H54 (cell line): ENCODE measurements at regions not wholly inside any gene's neighbourhood (a gene's known extent, or its start where the extent isn't known, plus 50 kb on each side); places are given as distances from the start of the nearest gene placed in this dataset.

Experiments
- DNase-seq: peaks from one replicate; pipeline ENCODE4 v3.0.0; 2011; ENCODE audit warnings: low spot score, mixed read lengths; ENCODE audit not compliant: insufficient read length
- FAIRE-seq: peaks from 3 replicates; lab custom pipeline; 2011; peaks lifted over from hg19 to GRCh38; lab: Jason Lieb, UNC
- POLR2A ChIP-seq: IDR thresholded peaks from 2 replicates; pipeline ENCODE4 v1.6.1; 2011; ENCODE audit warnings: low read depth, mild to moderate bottlenecking, low read length

GRCh38 chr5:93206203-93206602 lies 374.8 kb downstream of the NR2F1-AS1 start:
- TF ChIP-seq POLR2A: no peak
- no peak for DNase-seq
- FAIRE-seq: no peak

DNA sequence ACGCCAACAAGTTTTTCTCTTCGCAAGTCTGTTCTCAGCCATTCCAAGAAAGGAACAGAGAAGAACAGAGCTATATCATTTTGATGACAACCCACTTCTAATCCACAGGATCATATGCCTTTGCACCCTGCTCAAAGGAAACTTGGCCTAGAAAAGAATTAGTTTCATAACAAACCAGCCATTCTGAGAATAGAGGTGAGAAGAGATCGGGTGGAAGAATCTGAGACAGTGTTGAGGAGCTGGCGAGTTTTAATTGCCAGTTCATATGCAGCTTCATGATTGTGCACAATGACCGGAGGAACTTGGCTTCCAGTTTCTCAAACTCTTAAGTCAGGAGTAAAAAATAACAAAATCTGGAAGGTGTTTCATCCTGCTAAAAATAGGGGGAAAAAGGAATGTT lies 380.0 kb downstream of the NR2F1-AS1 start:
- TF ChIP-seq POLR2A: no peak
- FAIRE-seq (no peak), DNase-seq (no peak)

DNA sequence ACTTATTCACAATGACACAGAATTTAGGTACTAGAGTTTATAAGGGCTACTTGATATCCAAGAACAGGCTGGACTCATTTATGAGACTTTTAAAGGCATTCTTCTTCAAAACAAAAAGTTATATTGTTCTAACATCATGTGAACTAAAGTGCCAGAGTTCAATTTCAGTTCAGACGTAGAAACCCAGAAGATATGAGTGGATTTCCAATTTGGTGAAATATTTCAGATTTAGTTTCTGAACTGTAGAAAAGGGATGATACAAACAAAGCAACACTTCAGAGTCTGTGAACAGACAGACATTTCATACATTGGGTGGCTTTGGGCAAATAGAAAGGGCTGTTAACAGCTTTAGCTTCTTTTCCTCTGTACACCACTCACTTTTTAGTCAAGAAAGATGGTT lies 384.0 kb downstream of the NR2F1-AS1 start:
- DNase-seq: no peak
- FAIRE-seq: no peak
- no peak for TF ChIP-seq POLR2A

DNA sequence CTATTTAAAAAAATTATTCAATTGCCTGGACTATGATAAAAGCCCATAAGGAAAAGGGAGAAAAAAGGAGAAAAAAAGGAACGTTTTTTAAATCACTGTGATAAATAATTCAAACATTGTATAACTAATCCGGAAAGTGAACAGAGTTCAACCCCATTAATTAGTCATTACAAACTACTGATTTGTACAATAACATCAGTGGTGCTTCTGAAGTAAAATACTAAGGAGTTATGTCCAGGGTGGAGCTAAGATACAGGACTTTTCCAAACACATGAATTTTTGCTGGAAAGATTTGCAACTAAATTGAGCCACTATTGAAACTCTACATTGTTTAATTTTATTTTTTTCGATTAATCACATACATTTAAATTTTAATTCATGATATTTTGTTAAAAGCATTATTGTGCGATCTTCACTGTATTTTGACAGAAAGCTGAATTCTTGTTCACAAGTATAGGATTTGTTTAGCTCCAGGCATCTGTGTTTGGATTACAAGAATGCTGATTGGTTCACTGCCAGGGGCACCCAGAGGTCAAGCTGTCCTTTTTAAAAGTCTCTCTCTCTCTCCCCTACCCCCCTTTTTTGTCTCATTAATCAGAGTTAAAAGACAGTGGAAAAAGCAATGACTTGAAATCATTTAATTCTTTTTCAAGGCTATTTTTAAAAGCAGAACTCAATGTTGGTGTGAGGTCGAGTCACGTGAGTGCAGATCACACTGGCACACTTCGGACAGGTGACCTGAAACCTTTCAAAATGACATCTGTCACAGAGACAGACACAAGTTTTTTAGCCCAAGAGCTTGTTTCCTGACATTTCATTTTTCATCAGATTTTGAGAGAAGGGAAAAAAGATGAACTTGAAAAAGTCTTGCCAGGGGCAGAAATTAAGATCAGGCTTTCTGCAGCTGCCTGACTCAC lies 387.3 kb downstream of the NR2F1-AS1 start:
- no peak for DNase-seq
- no peak for TF ChIP-seq POLR2A
- FAIRE-seq: peak; percentile 85

DNA sequence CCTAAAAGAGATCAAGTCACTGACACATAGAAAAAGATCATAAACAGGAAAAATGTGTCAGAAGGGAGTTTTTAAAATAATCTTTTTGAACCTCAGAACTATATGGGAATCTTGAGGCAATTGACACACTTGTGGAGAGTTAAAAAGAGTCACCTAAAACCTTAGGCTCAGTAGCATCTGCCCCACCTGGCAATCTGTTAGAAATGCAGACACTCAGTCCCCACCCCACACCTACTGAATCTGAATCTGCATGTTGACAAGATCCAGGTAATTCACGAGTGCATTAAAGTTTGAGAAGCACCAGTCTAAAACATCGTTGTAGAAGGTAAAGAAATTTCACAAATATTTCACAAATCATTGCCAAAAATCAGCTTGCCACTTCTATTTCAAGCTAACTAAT lies 388.3 kb downstream of the NR2F1-AS1 start:
- no peak for FAIRE-seq
- TF ChIP-seq POLR2A: no peak
- no peak for DNase-seq

DNA sequence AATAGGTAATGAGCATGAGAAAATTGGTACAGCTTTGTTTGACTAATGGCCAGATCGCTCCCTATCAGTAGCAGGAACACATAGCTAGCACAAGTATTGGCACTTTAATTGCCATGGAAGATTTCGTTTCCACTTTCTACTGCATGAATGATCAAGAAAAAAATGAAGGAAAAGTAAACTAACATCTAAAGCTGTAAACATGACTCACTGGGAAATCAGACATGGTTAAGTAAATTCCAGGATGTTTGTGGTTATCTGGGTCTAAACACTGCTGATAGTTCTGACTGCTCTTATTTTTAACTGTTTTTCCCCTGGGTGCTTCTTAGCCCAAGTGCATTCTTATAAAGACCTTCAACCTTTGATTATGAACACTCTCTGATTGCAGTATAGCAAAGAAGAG lies 388.9 kb downstream of the NR2F1-AS1 start:
- peak; percentile 98 for FAIRE-seq
- peak; percentile 16 for DNase-seq
- no peak for TF ChIP-seq POLR2A

- FAIRE-seq: no peak
- no peak for TF ChIP-seq POLR2A
- no peak for DNase-seq
Measured at GRCh38 chr5:93191035-93191817, 389.8 kb downstream of the NR2F1-AS1 start.

GRCh38 chr5:93189707-93190120 lies 391.3 kb downstream of the NR2F1-AS1 start:
- peak; percentile 22 for DNase-seq
- peak; percentile 98 for FAIRE-seq
- no peak for TF ChIP-seq POLR2A

DNA sequence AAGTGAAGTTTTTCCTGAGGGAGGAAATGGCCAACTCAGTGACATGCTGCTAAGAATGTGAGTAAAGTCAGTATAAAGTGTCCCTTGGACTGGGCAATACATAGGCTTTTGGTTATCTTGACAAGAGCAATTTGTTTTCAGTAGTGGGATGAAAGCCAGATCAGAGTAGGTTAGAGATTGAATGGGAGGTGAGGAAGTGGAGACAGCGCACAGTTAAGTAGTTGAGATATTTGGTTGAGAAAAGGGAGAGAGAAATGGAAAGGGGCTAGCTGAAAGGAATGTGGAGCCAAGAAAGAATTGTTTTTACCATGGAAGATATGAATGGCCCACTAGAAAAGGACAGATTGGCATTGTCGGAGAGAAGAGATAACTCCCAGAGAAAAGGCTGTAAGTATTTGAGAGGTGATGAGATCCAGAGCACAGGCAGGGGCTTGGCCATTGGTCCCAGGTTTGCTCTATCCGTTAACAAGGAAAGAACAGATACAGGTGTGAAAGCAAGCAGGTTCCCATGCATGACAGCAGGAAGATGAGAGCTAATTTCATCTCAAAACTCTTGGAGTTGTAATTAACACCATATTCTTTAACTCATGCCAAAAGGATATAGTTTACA lies 392.0 kb downstream of the NR2F1-AS1 start:
- DNase-seq (no peak), FAIRE-seq (no peak)
- TF ChIP-seq POLR2A: no peak

- peak; percentile 96 for FAIRE-seq
- TF ChIP-seq POLR2A: no peak
Measured at GRCh38 chr5:93186076-93186682, 394.8 kb downstream of the NR2F1-AS1 start.

GRCh38 chr5:93184041-93184440 lies 397.0 kb downstream of the NR2F1-AS1 start:
- TF ChIP-seq POLR2A: no peak
- no peak for DNase-seq
- FAIRE-seq: no peak

More at GRCh38 chr5:93186076-93186682, 394.8 kb downstream of the NR2F1-AS1 start:
- DNase-seq: no peak

DNA sequence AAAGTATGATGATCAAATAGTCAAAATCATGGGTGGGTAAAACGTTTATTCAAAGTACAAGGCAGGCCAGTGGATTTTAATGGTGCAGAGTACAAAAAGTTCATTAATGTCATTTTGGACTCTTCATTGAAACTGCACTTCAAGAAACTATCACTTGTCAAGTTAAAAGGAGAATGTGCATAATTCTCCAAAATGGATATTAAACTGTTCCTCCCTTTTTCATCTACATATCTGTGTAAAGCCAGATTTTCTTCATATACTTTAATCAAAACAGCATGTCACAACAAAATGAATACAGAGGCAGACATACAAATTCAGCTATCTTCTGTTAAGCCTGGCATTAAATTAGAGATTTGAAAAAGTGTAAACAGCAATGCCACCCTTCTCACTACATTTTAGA lies 401.6 kb downstream of the NR2F1-AS1 start:
- no peak for TF ChIP-seq POLR2A
- no peak for DNase-seq
- no peak for FAIRE-seq

DNA sequence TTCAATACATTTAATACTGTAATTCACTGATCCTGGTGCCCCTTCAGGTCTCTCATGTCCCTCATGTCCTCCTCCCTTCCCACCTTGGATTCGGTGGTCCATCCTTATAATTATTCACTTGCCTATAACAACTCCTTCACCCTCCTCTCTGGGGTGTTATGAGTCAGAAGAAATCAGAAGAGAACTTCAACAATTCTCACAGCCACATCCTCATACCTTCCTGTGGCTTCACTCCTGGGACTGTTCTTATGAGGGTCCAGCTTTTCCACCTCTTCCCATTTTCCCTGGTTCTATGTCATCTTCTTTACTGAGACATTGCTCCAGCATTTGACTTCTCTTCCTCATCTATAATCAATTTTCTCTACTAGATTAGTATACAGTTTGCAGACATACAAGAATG lies 406.1 kb downstream of the NR2F1-AS1 start:
- no peak for TF ChIP-seq POLR2A
- FAIRE-seq: no peak
- DNase-seq: no peak
